H1 (cell line): ENCODE measurements at regions not wholly inside any gene's neighbourhood (a gene's known extent, or its start where the extent isn't known, plus 50 kb on each side); places are given as distances from the start of the nearest gene placed in this dataset.

Experiments used
- CEBPB ChIP-seq: IDR thresholded peaks from 2 replicates; pipeline ENCODE4 v1.6.1; 2012; ENCODE audit warnings: low read depth, low read length
- EGR1 ChIP-seq: IDR thresholded peaks from 2 replicates; pipeline ENCODE4 v1.6.1; 2011; ENCODE audit warnings: low read depth, low read length, borderline replicate concordance
- EP300 ChIP-seq, 2 experiments: IDR thresholded peaks; 1 replicate in 1 of 2; 2 replicates in 1 of 2; pipeline ENCODE4 v1.6.1; 2011 to 2012; ENCODE audit warnings: low read depth in 2 of 2, low read length in 2 of 2, mild to moderate bottlenecking in 2 of 2, borderline replicate concordance in 1 of 2, inconsistent platforms in 1 of 2, moderate library complexity in 1 of 2
- PHF8 ChIP-seq: fragments of 200-600 bp; sonication (generic); conservative IDR thresholded peaks from 2 replicates; pipeline ENCODE4 v1.7.1; 2012; ENCODE audit warnings: low read depth, mild to moderate bottlenecking, inconsistent platforms, low read length, moderate library complexity
- POLR2AphosphoS5 ChIP-seq: IDR thresholded peaks from 2 replicates; pipeline ENCODE4 v1.6.1; 2011; ENCODE audit warnings: low read depth, low read length
- RXRA ChIP-seq: IDR thresholded peaks from 2 replicates; pipeline ENCODE4 v1.6.1; 2011; ENCODE audit warnings: low read depth, mild to moderate bottlenecking, low read length, moderate library complexity; ENCODE audit not compliant: insufficient read depth
- SIX5 ChIP-seq: IDR thresholded peaks from 2 replicates; pipeline ENCODE4 v1.6.1; 2011; ENCODE audit warnings: mild to moderate bottlenecking, low read depth, low read length
- TCF12 ChIP-seq: IDR thresholded peaks from 2 replicates; pipeline ENCODE4 v1.6.1; 2011; ENCODE audit warnings: low read depth, mild to moderate bottlenecking, low read length
- YY1 ChIP-seq: IDR thresholded peaks from 2 replicates; pipeline ENCODE4 v1.6.1; 2011; ENCODE audit warnings: low read depth, mild to moderate bottlenecking, low read length

- no peak for TF ChIP-seq SIX5
- TF ChIP-seq EGR1 = no peak
- TF ChIP-seq YY1 = no peak
- no peak for TF ChIP-seq RXRA
- TF ChIP-seq PHF8 = no peak
- no peak for TF ChIP-seq TCF12
- TF ChIP-seq CEBPB = no peak
- no peak for TF ChIP-seq EP300 (IDR thresholded peaks at IDR 0.05; ENCODE audit: borderline replicate concordance in 1 of 2, low read depth in 2 of 2, low read length in 2 of 2)
- no peak for TF ChIP-seq POLR2AphosphoS5
These were observed 92.7 kb upstream of the COG2 start (continued) for GRCh38 chr1:230549625-230550024.
